RWPE2 (cell line): ENCODE measurements at regions not wholly inside any gene's neighbourhood (a gene's known extent, or its start where the extent isn't known, plus 50 kb on each side); places are given as distances from the start of the nearest gene placed in this dataset.

Experiments used
- ATAC-seq: fragments of 200-7000 bp; cut with Tn5 transposase; 3 replicates; pipeline ENCODE4 v1.9.1; 2021; ENCODE audit warnings: low read depth
- DNase-seq: peaks from one replicate; pipeline ENCODE4 v3.0.0-alpha.2; 2020; ENCODE audit warnings: low spot score
- H3K27ac ChIP-seq: fragments of 450-650 bp; 2 replicates; pipeline ENCODE4 v1.5.1; 2017; ENCODE audit warnings: mild to moderate bottlenecking; ENCODE audit not compliant: poor library complexity, severe bottlenecking
- H3K27me3 ChIP-seq: fragments of 250-450 bp; sonication (Bioruptor Pico); 2 replicates; pipeline ENCODE4 v1.5.1; 2021; ENCODE audit warnings: mild to moderate bottlenecking, moderate library complexity; ENCODE audit not compliant: insufficient read depth, poor library complexity, severe bottlenecking
- H3K36me3 ChIP-seq: fragments of 250-450 bp; sonication (Bioruptor Pico); 2 replicates; pipeline ENCODE4 v1.5.1; 2020; ENCODE audit warnings: low read depth, mild to moderate bottlenecking, moderate library complexity
- H3K4me1 ChIP-seq: fragments of 250-450 bp; sonication (Bioruptor Pico); 2 replicates; pipeline ENCODE4 v1.5.1; 2021; ENCODE audit warnings: mild to moderate bottlenecking, moderate library complexity; ENCODE audit not compliant: insufficient read depth, poor library complexity, severe bottlenecking
- H3K4me3 ChIP-seq: fragments of 250-450 bp; sonication (Bioruptor Pico); 2 replicates; pipeline ENCODE4 v1.5.1; 2021; ENCODE audit warnings: mild to moderate bottlenecking, moderate library complexity; ENCODE audit not compliant: severe bottlenecking
- H3K9me3 ChIP-seq: fragments of 250-450 bp; sonication (Bioruptor Pico); 2 replicates; pipeline ENCODE4 v1.5.1; 2021; ENCODE audit warnings: mild to moderate bottlenecking, moderate library complexity; ENCODE audit not compliant: severe bottlenecking
- TF ChIP-seq, protein P1 (sequence below): fragments of 450-650 bp; IDR thresholded peaks from one replicate; pipeline ENCODE4 v1.5.1; 2017; ENCODE audit warnings: mild to moderate bottlenecking, moderate library complexity; ENCODE audit not compliant: poor library complexity, severe bottlenecking

DNA sequence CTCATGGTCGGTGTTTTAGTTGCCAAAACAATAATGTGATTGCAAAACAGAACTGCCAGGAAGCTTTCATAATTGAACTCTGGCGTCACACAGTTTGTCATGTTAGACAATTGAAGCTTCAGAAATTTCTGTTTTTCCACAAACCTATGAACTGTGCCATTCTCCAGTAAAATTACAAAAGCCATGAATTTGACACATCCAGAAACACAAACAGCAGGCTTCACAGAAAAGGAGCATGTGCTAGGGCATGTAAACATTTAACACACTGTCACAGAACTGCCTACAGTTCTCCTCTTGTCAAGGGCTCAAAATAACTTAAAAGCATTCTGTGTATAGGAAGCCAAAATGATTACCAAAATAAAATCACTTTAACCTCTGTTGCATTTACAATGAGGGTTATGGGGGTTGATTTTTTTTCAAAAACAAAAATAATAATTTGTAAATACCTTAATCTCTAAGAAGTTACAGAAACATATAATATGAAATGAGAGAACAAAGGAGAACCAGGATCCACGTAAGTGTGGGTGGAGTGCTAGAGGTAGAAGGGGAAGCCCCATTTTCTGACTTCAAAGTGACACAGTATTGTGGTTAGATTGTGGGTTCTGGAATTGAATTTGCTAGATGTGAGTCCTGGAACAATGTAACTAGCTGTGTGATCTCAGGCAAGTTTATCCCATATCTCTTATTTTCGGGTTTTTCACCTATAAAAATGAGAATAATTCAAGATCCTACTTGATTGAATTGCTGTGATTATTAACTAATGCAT is 295.0 kb downstream of the CENPC start:
- ATAC-seq (no peak), DNase-seq (no peak)
- TF ChIP-seq, protein P1, sequence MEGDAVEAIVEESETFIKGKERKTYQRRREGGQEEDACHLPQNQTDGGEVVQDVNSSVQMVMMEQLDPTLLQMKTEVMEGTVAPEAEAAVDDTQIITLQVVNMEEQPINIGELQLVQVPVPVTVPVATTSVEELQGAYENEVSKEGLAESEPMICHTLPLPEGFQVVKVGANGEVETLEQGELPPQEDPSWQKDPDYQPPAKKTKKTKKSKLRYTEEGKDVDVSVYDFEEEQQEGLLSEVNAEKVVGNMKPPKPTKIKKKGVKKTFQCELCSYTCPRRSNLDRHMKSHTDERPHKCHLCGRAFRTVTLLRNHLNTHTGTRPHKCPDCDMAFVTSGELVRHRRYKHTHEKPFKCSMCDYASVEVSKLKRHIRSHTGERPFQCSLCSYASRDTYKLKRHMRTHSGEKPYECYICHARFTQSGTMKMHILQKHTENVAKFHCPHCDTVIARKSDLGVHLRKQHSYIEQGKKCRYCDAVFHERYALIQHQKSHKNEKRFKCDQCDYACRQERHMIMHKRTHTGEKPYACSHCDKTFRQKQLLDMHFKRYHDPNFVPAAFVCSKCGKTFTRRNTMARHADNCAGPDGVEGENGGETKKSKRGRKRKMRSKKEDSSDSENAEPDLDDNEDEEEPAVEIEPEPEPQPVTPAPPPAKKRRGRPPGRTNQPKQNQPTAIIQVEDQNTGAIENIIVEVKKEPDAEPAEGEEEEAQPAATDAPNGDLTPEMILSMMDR = no peak

DNA sequence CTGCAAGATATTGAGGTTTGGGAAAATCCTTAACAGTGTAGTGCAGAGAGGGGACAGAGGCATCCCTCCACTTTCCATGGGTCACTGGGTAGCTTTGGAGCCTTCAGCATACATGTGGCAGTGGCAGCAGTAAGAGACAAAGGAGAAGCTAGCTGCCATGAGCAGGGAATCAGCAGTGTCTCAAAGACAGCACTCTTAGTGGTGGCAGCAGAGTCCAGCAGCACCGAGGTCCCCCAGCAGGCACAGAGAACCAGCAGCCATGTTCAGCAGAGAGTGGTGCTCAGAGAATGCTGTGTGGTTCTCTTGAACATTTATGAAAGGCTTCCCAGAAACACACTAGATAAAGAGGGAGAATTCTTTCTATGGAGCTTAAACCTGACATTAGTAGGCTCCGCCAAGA is 308.5 kb downstream of the CENPC start:
- no peaks in the 10 kb centered on the region for H3K27me3 ChIP-seq
- TF ChIP-seq, protein P1 = no peak
- no peaks in the 10 kb centered on the region for H3K4me1 ChIP-seq
- H3K36me3 ChIP-seq = no peaks in the 10 kb centered on the region
- DNase-seq (no peak), ATAC-seq (no peak)
- H3K9me3 ChIP-seq = no peaks in the 10 kb centered on the region
- no peak overlapping the region for H3K4me3 ChIP-seq
- H3K27ac ChIP-seq = no peak overlapping the region

More for the DNA sequence above, 295.0 kb downstream of the CENPC start:
- Histone ChIP-seq H3K9me3 (no peaks in the 10 kb centered on the region), H3K27me3 (no peaks in the 10 kb centered on the region), H3K36me3 (no peaks in the 10 kb centered on the region), H3K27ac (no peak overlapping the region), H3K4me3 (no peak overlapping the region), H3K4me1 (no peaks in the 10 kb centered on the region)

DNA sequence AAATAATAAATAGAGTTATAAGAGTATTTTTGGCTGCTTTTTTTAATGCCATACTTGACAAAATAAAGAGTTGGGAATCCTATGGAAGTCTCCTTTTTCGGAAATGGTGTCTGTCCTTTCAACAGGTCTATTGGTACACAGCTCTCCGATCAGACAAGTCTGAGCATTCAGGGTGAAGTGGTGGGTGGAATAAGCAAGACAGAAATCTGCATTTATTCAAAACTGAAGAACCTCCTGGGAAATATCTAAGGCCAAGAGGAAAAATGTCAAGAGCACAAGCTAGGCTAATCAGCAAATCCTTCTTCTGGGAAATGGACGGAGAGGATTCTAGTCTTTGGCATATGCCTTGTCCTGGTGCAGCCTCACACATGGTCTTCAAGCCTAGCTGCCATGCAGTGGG is 309.0 kb downstream of the CENPC start:
- TF ChIP-seq, protein P1 = no peak
- no peak for DNase-seq
- ATAC-seq = no peak
- Histone ChIP-seq H3K27ac (no peak overlapping the region), H3K4me1 (no peaks in the 10 kb centered on the region), H3K27me3 (no peaks in the 10 kb centered on the region), H3K36me3 (no peaks in the 10 kb centered on the region), H3K9me3 (no peaks in the 10 kb centered on the region), H3K4me3 (no peak overlapping the region)

DNA sequence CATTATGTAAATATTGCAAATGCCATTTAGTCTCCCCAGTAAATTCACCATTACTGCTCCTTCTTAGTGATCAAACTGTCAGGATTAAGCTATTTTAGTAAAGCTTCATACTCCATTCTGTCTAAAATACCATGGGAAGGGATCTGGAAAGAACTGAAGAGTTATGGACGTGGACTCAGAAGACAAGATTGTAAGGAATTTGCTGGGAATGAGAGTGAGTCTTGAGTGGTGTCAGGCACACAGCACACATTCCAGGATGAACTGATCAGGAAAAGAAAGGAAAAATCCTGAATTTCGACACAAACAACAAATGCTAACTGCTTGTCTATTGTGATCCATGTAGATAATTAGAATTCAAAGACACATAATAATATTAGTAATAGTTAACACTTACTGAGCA is 311.0 kb downstream of the CENPC start:
- no peak overlapping the region for H3K4me3 ChIP-seq
- H3K9me3 ChIP-seq = no peaks in the 10 kb centered on the region
- ATAC-seq (no peak; the same call in 2 of the 3 replicates), DNase-seq (no peak)
- no peaks in the 10 kb centered on the region for H3K36me3 ChIP-seq
- H3K4me1 ChIP-seq = no peaks in the 10 kb centered on the region
- no peak overlapping the region for H3K27ac ChIP-seq
- H3K27me3 ChIP-seq = no peaks in the 10 kb centered on the region
- TF ChIP-seq, protein P1 = no peak

DNA sequence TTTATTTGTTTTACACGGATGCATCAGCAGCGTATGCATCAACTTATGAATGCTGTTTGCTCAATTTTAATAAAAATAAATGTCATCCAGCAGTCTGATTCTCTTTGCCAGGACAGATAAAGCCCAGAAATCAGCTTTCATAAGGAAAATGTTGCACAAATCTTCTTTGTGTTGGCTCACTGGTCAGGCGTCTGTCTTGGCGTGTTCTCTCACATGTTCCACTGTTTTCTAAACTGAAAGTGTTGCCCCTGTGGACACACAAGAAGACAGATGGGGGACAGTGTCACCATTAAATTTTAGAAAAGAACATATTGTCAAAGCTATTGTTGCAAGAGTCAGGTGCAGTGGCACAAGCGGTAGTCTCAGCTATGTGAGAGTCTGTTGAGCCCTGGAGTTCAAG is 316.2 kb downstream of the CENPC start:
- Histone ChIP-seq H3K36me3 (no peaks in the 10 kb centered on the region), H3K27ac (no peak overlapping the region), H3K27me3 (no peaks in the 10 kb centered on the region), H3K9me3 (no peaks in the 10 kb centered on the region), H3K4me3 (no peak overlapping the region), H3K4me1 (no peaks in the 10 kb centered on the region)
- ATAC-seq (no peak), DNase-seq (no peak)
- TF ChIP-seq, protein P1 = no peak
